Activated naive CD4-positive, alpha-beta T cell (primary cell): ENCODE measurements at regions not wholly inside any gene's neighbourhood (a gene's known extent, or its start where the extent isn't known, plus 50 kb on each side); places are given as distances from the start of the nearest gene placed in this dataset.
"Not testable (repeated sequence)": the region's sequence is repeated elsewhere in the genome, so short reads cannot be mapped to it uniquely, and the experiment has no call there.

ENCODE experiments used
- DNase-seq, 4 experiments: peaks; one replicate each; lab custom pipeline; 2025; lab: John Stamatoyannopoulos, UW

GRCh38 chr13:88235441-88235840, 564.3 kb downstream of the SLITRK5 start:
- no peak for DNase-seq

DNA sequence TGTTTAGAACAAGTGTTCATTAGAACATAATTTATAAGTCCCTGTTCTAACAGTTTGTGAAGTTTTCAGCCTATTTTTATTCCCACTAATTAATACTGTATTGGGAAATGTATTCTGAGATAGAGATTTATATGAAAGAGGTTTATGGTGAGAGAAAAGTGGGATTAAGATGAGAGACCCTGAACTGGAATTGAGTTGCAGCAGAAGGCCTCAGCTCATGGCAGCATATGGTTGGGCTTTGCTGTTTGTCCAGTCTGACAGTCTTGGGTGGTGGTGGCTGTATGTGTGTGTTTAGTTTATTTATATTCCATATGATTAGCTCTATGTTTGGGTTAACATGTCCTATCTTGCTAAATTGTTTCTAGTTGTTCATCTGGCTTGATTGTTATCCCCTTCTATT, 575.1 kb downstream of the SLITRK5 start:
- no peak for DNase-seq

GRCh38 chr13:88248393-88248792, 577.2 kb downstream of the SLITRK5 start:
- DNase-seq: no peak

DNA sequence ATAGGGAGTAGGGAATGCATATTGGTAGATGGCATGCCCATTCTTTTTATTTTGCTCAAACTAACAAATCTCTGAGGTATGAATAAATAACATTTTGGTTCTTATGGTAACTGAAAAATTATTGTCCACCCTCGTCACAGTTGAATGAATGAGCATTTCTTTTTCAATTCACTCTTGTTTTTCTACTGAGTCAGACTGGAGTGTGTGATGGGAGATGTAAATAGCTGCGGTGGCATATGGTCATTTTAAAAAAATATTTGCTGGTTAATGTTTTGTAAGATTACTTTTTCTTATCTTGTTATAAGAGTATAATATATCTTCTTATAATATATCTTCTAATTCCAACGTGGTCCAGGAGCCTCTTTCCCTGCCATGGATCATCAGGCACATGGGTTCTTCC, 586.5 kb downstream of the SLITRK5 start:
- no peak for DNase-seq

- DNase-seq: no peak
Observed at GRCh38 chr13:88263808-88264207, 592.6 kb downstream of the SLITRK5 start.

DNA sequence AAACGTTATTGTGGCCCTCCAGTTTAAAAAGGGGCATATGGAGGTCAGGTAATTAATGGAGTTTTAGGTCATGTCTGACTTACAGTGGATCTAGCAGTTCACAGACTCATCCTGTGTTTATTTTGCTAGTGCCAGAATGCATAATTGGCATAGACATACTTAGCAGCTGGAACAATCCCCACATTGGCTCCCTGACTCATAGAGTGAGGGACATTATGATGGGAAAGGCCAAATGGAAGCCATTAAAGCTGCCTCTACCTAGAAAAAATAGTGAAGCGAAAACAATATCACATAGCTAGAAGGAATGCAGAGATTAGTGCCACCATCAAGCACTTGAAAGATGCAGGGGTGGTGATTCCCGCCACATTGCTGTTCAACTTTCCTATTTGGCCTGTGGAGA, 610.7 kb downstream of the SLITRK5 start:
- DNase-seq: no peak

GRCh38 chr13:88285329-88285728, 614.2 kb downstream of the SLITRK5 start:
- DNase-seq: no peak

GRCh38 chr13:88288326-88288725, 617.2 kb downstream of the SLITRK5 start:
- no peak for DNase-seq

GRCh38 chr13:88291731-88292130, 620.6 kb downstream of the SLITRK5 start:
- not testable (repeated sequence) for DNase-seq

DNA sequence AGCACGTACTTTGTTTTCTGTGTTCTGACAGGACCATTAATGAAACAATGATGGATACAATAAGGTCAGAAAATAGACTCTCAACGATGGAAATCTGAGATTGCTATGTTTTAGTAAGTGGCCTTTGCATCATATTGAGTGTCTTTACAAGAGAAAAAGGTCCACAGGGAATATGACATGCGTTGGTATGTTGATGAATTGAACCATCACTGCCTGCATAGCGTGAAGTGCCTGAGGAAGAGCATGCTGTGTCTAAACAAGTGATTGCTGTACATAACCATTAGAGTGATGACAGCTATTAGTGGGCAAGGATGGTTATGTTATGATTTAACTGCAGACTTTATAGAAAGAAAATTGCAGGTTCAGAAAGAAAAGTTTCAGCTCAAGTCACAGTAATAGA, 623.2 kb downstream of the SLITRK5 start:
- DNase-seq: no peak

DNA sequence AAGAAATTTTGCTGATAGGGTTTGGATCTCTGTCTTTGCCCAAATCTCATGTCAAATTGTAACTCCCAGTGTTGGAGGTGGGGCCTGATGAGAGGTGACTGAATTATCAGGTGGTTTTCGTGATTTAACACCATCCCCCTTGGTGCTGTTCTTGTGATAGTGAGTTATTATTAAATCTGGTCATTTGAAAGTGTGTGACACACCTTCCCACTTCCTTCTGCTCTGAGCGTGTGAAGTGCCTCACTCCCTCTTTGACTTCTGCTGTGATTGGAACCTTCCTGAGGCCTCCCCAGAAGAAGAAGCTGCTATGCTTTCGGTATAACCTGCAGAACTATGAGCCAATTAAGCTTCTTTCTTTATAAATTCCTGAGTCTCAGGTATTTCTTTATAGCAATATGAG, 632.0 kb downstream of the SLITRK5 start:
- no peak for DNase-seq

- DNase-seq: no peak
Observed at GRCh38 chr13:88303605-88304004, 632.4 kb downstream of the SLITRK5 start.

GRCh38 chr13:88314496-88314895, 643.3 kb downstream of the SLITRK5 start:
- DNase-seq: no peak

DNA sequence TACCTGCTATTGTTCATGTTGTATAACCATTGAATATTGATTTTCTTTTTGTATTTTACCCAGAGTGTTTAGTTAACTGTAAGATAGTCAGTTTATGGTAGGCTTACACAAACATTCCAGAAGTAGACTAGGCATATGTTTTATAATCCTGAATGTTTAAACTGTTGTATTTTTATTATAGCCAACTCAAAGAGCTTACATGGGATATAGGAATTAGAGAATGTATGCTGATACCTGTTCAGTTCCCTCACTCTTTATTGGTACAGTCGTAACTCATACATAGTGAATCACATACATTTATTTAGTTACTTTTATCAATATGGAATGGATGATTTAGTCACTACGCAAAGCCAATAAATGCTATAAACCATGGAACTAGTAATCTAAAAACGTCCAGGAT, 657.9 kb downstream of the SLITRK5 start:
- no peak for DNase-seq

GRCh38 chr13:88339271-88339741, 668.1 kb downstream of the SLITRK5 start:
- DNase-seq: no peak

DNA sequence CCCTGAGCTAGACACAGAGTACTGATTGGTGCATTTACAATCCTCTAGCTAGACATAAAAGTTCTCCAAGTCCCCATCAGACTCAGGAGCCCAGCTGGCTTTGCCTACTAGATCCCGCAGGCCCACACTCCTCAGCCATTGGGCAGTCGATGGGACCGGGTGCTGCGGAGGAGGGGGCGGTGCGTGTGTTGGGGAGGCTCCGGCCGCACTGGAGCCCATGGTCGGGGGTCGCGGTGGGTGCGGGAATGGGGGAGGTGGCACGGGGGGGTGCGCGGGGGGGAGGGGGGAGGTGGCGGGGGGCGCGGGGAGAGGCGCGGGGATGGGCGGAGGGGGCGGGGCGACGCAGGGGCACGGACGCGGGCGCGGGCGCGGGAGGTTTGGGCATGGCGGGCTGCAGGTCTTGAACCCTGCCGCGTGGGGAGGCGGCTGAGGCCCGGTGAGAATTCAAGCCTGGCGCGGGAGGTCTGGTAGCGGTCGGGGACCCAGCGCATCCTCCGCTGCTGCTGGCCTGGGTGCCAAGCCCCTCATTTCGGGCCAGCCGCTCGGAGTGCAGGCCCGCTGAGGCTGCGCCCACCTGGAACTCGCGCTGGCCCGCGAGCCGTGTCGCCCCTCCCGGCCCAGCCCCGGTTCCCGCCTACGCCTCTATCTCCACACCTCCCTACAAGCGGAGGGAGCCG, 674.1 kb downstream of the SLITRK5 start:
- DNase-seq: no peak

DNA sequence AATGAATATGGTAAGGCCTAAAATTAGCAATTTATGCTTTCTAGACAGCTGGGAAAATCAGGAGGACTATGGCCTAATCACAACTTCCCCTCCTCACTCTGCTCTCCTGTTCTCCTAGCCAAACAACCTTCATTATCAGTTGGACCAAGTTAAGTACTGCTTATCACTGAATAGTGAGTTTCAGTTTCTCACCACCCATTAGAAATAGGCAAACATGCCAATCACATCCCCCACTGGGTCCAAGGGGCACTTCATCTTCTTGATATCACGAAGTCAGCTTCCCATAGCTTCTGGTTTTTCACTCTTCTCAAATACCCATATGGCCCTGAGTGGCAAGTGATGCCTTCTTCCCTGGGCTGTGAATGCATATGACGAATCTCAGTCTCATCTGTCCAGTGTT, 689.6 kb downstream of the SLITRK5 start:
- no peak for DNase-seq

- DNase-seq: no peak
Observed at GRCh38 chr13:88369866-88370265, 698.7 kb downstream of the SLITRK5 start.

DNA sequence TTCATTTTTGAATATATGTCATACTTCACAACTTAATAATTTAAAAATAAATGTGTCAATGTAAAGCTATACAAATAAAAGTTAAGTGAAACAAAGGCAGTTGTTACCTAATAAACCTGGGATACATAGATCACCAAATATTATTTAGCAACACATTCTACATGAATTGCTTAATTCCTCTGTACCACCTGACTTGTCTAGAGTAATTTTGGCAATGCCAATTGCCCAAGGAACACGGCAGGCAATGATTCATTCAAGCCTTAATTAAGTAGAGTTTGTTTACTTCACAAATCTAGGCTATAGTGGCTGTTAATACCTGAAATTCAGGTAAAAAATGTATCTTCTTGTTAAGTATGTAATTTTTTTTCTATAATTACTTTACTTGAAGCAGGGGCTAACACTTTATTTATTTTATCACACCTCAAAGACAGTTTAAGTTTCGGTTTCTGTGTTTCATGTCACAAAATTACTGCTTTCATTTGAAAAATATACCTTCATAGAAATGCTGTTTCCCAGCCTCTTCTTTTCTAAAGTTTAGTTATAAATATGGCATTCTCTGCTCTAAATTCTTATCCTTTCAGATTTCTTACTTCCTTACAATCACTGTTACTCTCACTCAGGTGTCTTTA, 705.7 kb downstream of the SLITRK5 start:
- DNase-seq: no peak

- DNase-seq: no peak
Observed at GRCh38 chr13:88377852-88378251, 706.7 kb downstream of the SLITRK5 start.

DNA sequence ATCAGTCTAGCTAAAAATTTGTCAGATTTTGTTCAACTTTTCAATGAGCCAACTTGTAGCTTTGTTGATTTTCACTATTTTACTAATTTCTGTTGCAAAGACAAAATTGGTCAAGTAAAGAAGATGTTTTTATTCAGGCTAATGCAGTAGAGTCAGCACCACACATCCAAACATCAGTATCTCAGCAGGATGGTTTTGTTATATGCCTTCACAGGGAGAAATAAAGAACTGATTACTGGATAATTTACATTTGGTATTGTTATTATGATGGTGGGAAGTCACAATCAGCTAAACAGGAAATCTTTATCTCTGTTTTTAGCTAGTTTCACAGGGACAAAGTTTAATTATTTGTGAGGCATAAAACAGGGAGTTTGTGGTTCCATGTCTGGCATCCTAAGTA, 713.4 kb downstream of the SLITRK5 start:
- no peak for DNase-seq

DNA sequence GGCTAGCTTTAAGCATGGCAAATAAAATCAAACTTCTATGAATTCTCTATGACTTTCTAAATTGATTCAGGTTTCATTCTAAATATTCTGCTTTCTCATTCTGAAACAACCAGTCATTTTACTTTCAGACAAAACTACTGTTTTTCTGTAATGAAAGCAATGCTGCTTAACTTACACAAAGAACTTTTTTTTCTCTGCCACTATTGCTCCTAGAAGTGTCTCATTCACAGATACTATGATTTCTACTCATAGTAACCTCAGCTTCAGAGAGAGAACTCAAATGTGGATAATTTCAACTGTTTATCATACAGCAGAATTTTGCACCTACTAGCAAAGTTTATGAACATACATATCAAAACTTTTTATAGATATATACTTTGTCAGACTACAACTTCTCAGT, 724.6 kb downstream of the SLITRK5 start:
- no peak for DNase-seq

DNA sequence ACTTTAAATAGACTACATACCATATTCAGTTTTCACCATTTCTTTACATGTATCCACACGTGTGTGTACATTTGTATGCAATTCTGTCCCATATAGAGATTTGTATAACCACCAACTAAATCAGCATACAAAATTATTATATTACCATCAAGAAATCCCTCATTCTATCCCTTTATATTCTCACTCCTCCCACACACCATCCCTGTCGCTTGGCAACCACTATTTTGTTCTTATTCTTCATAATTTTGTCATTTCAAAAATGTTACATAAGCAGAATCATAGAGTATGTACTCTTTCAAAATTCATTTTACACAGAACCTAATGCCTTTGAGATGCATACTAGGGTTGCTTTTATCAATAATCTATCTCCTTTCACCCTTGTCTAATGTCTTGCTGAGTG, 740.5 kb downstream of the SLITRK5 start:
- no peak for DNase-seq

DNA sequence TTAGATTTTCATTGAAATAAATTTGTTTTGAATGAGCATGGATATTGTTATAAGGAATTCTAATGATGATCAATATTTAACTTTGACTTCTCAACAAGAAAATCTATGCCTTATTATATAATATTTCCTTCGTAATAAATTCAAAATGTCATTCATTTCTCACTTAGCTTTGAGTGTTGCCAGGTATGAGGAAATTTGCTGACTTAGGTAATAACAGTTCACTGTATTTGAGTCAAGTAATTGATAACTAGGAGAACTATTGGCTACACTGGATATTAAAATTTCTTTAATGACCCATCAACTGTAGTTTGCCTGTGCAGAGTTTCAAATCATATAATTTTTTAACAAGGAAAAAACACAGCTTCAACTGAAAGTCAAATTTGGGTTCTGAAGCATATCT, 746.6 kb downstream of the SLITRK5 start:
- no peak for DNase-seq
